Psoas muscle (tissue), 7 donors: ENCODE measurements at regions not wholly inside any gene's neighbourhood (a gene's known extent, or its start where the extent isn't known, plus 50 kb on each side); places are given as distances from the start of the nearest gene placed in this dataset.

Source experiments
- ATAC-seq, 4 donors: fragments of 200-7000 bp; cut with Tn5 transposase; one replicate each; pipeline ENCODE4 v1.9.1; 2020; ENCODE audit warnings: moderate library complexity in 3 of 4, mild to moderate bottlenecking in 2 of 4
- DNase-seq, 2 donors: peaks; one replicate each; pipeline ENCODE4 v3.0.0-alpha.2; 2020
- H3K27ac ChIP-seq: fragments of 200-600 bp; one replicate; pipeline ENCODE4 v1.8.0; 2022
- H3K27me3 ChIP-seq, 3 donors: fragments of 200-600 bp in 1 of 3; one replicate each; pipeline versions ENCODE4 v1.6.1 to v1.8.0; 2013 to 2022; ENCODE audit warnings: low read length in 2 of 3, mild to moderate bottlenecking in 2 of 3, moderate library complexity in 1 of 3; ENCODE audit not compliant: insufficient read depth in 3 of 3
- H3K36me3 ChIP-seq, 2 donors: fragments of 200-600 bp in 1 of 2; one replicate each; pipeline versions ENCODE4 v1.6.1 to v1.8.0; 2013 to 2022; ENCODE audit warnings: low read depth in 1 of 2, mild to moderate bottlenecking in 1 of 2, moderate library complexity in 1 of 2; ENCODE audit not compliant: insufficient read depth in 1 of 2
- H3K4me1 ChIP-seq: fragments of 200-600 bp; one replicate; pipeline ENCODE4 v1.8.0; 2022
- H3K4me3 ChIP-seq: fragments of 200-600 bp; one replicate; pipeline ENCODE4 v1.8.0; 2022; ENCODE audit warnings: mild to moderate bottlenecking
- H3K9me3 ChIP-seq: fragments of 200-600 bp; one replicate; pipeline ENCODE4 v1.8.0; 2022
- WGBS, 3 donors: extraction: QIAGEN DNeasy Blood & Tissue Kit; methylation state at CpG; one replicate each; pipeline versions ENCODE4 v1.1.6 to v1.1.7; 2013; 5-methylcytosine and 5-hydroxymethylcytosine counted together
- intact Hi-C, 2 donors: fragments of 100-400 bp; cut with DNase I; formaldehyde crosslinking; loops; one replicate each; pipeline versions ENCODE4 v1.11.0 to v1.14.2; 2022
- TF ChIP-seq, protein P1 (sequence below): fragments of 200-600 bp; IDR thresholded peaks from one replicate; pipeline ENCODE4 v1.8.0; 2022; ENCODE audit warnings: antibody characterized with exemption
- donor health status: healthy with polysubstance abuse.
- donor health status: DM: no; HTN: no; CAD: no; lungs with moderate emphysema.
- donor health status: Bipolar disorder and iron deficiency.
- donor health status: healthy.
- donor health status: DM: yes; HTN: yes; CAD: no.
- donor health status: DM: no; HTN: no; CAD: no.
- donor health status: DM: yes; HTN: yes; CAD: no.

DNA sequence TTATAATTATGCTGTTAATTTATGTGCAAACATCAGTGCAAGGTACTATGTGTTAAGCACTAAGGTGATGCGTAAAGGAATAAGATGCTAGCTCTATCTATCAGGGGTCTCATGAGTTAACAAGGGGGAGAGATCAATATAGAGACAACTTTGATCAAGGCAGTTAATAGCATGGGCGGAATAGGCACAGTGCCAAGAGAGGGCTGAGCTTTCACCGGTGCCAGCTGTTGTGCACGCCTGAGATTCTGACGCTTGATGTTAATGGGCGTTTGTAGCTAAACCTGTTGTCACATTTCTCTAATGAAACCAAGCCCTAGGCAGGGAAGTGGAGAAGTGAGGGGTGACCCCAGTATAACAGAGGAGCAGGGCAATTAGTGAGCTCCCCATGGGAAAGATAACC is 86.0 kb upstream of the NMU start:
- no peak overlapping the region for H3K4me3 ChIP-seq
- H3K27me3 ChIP-seq, result no peaks in the 10 kb centered on the region
- H3K36me3 ChIP-seq, result no peaks in the 10 kb centered on the region
- 39 to 43% (median 40%) methylated on average over 6 of the region's 6 CpGs for WGBS, 3 donors
- H3K4me1 ChIP-seq, result no peaks in the 10 kb centered on the region
- DNase-seq (no peak), ATAC-seq (no peak)
- no peaks in the 10 kb centered on the region for H3K9me3 ChIP-seq
- H3K27ac ChIP-seq, result no peak overlapping the region
- TF ChIP-seq, protein P1, sequence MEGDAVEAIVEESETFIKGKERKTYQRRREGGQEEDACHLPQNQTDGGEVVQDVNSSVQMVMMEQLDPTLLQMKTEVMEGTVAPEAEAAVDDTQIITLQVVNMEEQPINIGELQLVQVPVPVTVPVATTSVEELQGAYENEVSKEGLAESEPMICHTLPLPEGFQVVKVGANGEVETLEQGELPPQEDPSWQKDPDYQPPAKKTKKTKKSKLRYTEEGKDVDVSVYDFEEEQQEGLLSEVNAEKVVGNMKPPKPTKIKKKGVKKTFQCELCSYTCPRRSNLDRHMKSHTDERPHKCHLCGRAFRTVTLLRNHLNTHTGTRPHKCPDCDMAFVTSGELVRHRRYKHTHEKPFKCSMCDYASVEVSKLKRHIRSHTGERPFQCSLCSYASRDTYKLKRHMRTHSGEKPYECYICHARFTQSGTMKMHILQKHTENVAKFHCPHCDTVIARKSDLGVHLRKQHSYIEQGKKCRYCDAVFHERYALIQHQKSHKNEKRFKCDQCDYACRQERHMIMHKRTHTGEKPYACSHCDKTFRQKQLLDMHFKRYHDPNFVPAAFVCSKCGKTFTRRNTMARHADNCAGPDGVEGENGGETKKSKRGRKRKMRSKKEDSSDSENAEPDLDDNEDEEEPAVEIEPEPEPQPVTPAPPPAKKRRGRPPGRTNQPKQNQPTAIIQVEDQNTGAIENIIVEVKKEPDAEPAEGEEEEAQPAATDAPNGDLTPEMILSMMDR, result no peak
- intact Hi-C loops, result no loop called here

DNA sequence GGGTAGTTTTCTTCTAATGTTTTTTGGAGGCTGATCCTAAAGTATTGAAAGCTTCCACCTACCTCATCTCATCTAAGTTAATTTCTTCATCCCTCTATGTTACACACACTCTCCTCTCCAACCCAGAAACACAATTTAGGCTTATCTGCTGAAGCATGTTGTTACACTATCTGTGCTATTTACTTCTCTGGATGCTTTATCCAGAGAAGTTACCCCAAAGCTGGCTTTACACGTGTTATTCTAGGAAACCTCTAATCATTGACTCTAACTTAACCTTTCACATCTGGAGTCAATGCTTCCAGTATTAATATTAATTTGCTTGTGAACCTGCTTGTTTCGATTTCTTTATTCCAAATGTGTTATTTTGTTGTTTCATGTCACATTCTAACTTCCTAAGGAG is 87.3 kb upstream of the NMU start:
- Histone ChIP-seq H3K27ac (no peak overlapping the region), H3K9me3 (no peaks in the 10 kb centered on the region), H3K36me3 (no peaks in the 10 kb centered on the region), H3K4me3 (no peak overlapping the region), H3K4me1 (no peaks in the 10 kb centered on the region), H3K27me3 (no peaks in the 10 kb centered on the region)
- TF ChIP-seq, protein P1, result no peak
- ATAC-seq, result no peak
- WGBS, 3 donors, result 50 to 66% (median 55%) methylated on average over 2 of the region's 2 CpGs
- no peak for DNase-seq
- intact Hi-C loops, result no loop called here

DNA sequence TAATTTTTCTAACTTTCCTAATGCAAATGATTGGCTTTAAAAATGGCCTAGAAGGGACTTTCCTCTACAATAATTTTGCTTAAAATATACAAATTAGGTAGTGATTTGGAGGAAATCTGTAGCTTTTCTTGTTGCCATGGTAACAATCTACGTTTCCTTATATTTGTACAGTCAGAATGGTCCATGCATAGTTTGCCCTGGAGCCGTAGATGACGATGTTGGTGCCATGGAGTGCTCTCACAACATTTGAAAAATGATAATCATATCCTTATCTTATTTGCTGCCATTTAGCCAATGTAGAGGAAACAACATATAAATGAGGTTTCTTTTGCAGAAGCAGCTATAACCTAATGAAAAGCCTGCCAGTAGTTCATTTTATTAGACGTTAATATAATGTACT is 89.0 kb upstream of the NMU start:
- Histone ChIP-seq H3K27ac (no peak overlapping the region), H3K36me3 (no peaks in the 10 kb centered on the region), H3K9me3 (no peaks in the 10 kb centered on the region), H3K4me3 (no peak overlapping the region), H3K4me1 (no peaks in the 10 kb centered on the region), H3K27me3 (no peaks in the 10 kb centered on the region)
- 71 to 78% (median 74%) methylated on average over 4 of the region's 4 CpGs for WGBS, 3 donors
- TF ChIP-seq, protein P1, result no peak
- DNase-seq (no peak), ATAC-seq (no peak)
- intact Hi-C loops, result no loop called here

DNA sequence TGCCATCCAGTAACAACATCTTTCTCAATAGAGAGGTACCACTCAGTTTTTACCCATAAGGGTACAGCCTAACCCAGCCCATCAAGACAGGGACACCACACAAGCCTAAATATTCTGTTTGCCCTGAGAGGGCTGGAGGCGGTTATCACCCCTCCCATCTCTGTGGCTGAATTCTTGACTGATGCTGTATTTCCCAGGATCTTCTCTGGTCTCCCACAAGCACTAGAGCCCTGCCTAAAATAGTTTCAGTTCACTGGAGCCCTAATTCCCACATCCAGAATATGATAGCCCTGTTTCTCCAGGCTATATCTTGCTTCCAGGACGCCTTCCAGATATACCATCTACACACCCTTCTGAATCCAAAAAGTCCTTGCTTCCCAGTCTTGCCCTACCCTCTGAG is 91.6 kb upstream of the NMU start:
- DNase-seq (no peak), ATAC-seq (no peak)
- no peak overlapping the region for H3K4me3 ChIP-seq
- H3K9me3 ChIP-seq, result no peaks in the 10 kb centered on the region
- peaks cover 0 to 6% (median 2%) of the 10 kb centered on the region in 3 donors for H3K27me3 ChIP-seq
- TF ChIP-seq, protein P1, result no peak
- H3K4me1 ChIP-seq, result no peaks in the 10 kb centered on the region
- no peaks in the 10 kb centered on the region for H3K36me3 ChIP-seq
- no peak overlapping the region for H3K27ac ChIP-seq
- 77 to 85% (median 81%) methylated on average over 2 of the region's 2 CpGs for WGBS, 3 donors
- intact Hi-C loops, result no loop called here
